ENCODE measurements at regions not wholly inside any gene's neighbourhood (a gene's known extent, or its start where the extent isn't known, plus 50 kb on each side); places are given as distances from the start of the nearest gene placed in this dataset.

DNA sequence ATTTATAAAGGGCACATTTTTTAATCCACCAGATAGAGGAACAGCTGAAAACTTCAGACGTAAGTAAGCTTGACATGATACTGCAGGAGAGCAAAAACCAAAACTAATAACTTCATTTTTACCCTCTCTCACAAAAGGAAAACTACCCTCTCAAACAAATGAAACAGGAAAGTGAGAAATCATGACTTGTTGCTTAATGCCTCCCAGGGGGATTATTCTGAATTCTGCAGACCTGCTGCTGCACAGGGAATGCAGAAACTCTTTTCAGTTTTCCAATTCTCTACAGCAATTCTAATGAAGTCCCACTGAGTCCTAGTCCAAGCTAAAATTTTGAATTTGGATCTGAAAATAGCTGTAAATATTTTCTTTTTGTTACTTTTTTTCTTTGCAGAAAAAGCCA is 637.1 kb upstream of the CCDC54 start:
- TF ChIP-seq, protein P1, sequence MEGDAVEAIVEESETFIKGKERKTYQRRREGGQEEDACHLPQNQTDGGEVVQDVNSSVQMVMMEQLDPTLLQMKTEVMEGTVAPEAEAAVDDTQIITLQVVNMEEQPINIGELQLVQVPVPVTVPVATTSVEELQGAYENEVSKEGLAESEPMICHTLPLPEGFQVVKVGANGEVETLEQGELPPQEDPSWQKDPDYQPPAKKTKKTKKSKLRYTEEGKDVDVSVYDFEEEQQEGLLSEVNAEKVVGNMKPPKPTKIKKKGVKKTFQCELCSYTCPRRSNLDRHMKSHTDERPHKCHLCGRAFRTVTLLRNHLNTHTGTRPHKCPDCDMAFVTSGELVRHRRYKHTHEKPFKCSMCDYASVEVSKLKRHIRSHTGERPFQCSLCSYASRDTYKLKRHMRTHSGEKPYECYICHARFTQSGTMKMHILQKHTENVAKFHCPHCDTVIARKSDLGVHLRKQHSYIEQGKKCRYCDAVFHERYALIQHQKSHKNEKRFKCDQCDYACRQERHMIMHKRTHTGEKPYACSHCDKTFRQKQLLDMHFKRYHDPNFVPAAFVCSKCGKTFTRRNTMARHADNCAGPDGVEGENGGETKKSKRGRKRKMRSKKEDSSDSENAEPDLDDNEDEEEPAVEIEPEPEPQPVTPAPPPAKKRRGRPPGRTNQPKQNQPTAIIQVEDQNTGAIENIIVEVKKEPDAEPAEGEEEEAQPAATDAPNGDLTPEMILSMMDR (IDR thresholded peaks at IDR 0.05): no peak
- TF ChIP-seq ZFX (IDR thresholded peaks at IDR 0.05; ENCODE audit: borderline replicate concordance): no peak

Measured in 22Rv1 (cell line).